Adipocyte (in vitro differentiated cells): ENCODE measurements at regions not wholly inside any gene's neighbourhood (a gene's known extent, or its start where the extent isn't known, plus 50 kb on each side); places are given as distances from the start of the nearest gene placed in this dataset.
"Not testable (repeated sequence)": the region's sequence is repeated elsewhere in the genome, so short reads cannot be mapped to it uniquely, and the experiment has no call there.

Experiments
- DNase-seq: peaks from one replicate; pipeline ENCODE4 v3.0.0-alpha.2; 2015; ENCODE audit warnings: low read depth
- H3K27me3 ChIP-seq: replicated peaks from 2 replicates; pipeline ENCODE4 v1.7.0; 2013; ENCODE audit warnings: mild to moderate bottlenecking, low read length, moderate library complexity; ENCODE audit not compliant: control insufficient read depth, insufficient read depth
- H3K36me3 ChIP-seq: 2 replicates; pipeline ENCODE4 v1.7.0; 2013; ENCODE audit warnings: low read length, mild to moderate bottlenecking, moderate library complexity; ENCODE audit not compliant: control insufficient read depth, insufficient read depth, severe bottlenecking
- H3K4me1 ChIP-seq: 2 replicates; pipeline ENCODE4 v1.7.0; 2013; ENCODE audit warnings: mild to moderate bottlenecking, low read length, moderate library complexity; ENCODE audit not compliant: control insufficient read depth, insufficient read depth
- H3K4me3 ChIP-seq: 2 replicates; pipeline ENCODE4 v1.7.0; 2013; ENCODE audit warnings: mild to moderate bottlenecking, low read length, moderate library complexity
- H3K9ac ChIP-seq: 2 replicates; pipeline ENCODE4 v1.7.0; 2013; ENCODE audit warnings: mild to moderate bottlenecking, low read length, moderate library complexity
- H3K9me3 ChIP-seq: 2 replicates; pipeline ENCODE4 v1.7.0; 2013; ENCODE audit warnings: mild to moderate bottlenecking, low read length, moderate library complexity; ENCODE audit not compliant: control insufficient read depth

DNA sequence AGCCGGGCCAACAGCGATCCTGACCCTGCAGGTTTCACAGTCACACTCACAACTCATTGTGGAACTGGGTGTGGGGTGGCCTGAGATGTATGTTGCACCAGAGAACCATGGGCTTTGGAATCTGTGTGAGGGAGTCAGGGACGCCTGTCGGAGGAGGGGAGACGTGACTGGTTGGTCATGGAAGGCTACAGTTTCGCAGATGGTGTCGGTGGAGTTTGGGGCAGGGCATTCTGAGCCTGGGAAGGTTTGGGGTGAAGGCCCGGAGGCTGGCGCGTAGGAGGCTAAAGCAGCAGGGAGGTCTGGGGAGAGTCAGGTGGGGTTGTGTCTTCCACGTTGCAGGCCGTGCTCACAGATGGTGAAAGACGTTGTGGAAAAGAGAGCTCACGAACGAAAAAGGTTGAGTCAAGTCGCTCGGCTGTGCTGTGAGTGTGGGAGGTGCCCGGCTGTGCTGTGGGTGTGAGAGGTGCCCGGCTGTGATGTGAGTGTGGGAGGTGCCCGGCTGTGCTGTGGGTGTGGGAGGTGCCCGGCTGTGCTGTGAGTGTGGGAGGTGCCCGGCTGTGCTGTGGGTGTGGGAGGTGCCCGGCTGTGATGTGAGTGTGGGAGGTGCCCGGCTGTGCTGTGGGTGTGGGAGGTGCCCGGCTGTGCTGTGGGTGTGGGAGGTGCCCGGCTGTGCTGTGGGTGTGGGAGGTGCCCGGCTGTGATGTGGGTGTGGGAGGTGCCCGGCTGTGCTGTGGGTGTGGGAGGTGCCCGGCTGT, 244.2 kb upstream of the B3GAT1 start:
- Histone ChIP-seq H3K9me3 (peaks cover 10% of the 10 kb centered on the region), H3K27me3 (peaks cover 12% of the 10 kb centered on the region)
- H3K9ac ChIP-seq, H3K36me3 ChIP-seq, H3K4me3 ChIP-seq, DNase-seq, H3K4me1 ChIP-seq: not testable (repeated sequence)

DNA sequence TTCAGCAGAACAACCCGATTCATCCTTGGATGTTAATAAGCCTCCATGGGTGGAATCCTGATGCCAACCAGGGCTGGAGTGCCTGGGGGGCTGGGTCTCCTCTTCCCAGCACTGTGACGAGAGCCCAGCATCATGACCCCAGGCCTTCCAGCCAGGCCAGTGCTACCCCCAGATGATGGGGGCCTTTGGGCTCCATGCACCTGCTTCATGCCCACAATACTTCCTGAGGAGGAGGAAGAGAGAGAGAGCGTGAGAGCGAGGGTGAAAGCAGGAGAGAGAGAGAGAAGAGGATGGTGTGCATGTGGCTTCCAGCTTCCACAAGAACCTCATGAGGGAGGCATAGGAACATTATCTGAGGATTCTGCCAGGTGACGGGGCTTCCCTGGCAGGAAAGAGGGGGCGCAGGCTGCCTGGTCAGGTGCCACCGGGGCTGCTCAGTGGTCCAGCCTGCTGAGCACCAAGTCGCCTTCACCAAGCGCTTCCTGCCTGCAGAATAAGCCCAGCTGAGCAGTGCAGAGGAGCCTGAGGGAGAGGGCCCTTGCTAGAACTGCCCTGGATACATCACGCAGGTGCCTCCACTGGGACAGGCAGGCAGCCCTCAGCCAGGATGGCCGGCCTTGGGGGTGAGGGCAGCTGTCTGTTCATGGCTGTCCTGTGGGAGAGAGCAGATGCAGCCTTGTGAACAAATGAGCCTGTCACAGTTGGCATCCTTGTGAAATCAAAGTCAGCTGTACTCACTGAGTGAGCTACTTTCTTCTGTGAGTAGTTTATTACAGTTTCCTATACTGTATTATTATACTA, 243.3 kb upstream of the B3GAT1 start:
- H3K4me3 ChIP-seq: no peak overlapping the region
- H3K9ac ChIP-seq: no peak overlapping the region
- H3K9me3 ChIP-seq: peaks cover 10% of the 10 kb centered on the region
- H3K27me3 ChIP-seq: peaks cover 12% of the 10 kb centered on the region
- no peak for DNase-seq
- H3K4me1 ChIP-seq: no peaks in the 10 kb centered on the region
- H3K36me3 ChIP-seq: no peaks in the 10 kb centered on the region

DNA sequence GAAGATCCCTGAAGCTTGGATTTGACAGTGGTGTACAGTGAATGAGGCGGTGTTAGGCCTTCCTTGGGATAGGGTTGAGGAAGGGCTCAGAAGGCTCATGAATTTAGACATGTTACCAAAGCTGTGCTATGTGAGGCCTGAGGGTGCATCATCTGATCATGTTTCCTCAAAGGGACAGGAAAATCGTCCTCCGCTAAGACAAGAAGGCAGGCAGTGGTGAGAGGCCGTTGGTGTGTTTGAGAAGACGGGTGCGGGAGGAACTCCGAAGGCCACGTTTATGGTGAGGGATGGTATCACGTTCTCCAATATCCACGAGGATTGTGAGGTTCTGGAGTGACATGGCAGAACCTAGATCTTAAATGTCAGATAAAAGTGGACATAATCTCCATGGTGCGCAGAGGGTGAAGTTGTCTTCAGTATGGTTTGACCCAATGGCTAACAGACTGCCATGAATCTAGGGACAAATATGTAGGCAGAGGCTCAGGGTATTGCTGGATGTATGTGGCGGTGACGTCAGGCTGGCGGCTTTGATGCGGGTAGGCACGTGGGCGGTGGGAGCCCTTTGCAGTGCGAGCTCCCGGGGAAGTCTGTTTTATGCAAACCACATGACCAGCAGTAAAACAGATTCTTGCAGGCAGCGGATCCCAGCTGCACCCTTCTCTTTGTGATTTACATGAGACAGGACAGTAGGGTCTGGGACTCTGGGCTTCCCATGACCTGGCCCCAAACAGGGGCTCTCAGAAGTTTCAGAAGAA, 242.3 kb upstream of the B3GAT1 start:
- Histone ChIP-seq H3K4me1 (no peaks in the 10 kb centered on the region), H3K36me3 (no peaks in the 10 kb centered on the region), H3K9ac (no peak overlapping the region), H3K9me3 (peaks cover 2% of the 10 kb centered on the region), H3K27me3 (peaks cover 12% of the 10 kb centered on the region), H3K4me3 (no peak overlapping the region)
- no peak for DNase-seq

DNA sequence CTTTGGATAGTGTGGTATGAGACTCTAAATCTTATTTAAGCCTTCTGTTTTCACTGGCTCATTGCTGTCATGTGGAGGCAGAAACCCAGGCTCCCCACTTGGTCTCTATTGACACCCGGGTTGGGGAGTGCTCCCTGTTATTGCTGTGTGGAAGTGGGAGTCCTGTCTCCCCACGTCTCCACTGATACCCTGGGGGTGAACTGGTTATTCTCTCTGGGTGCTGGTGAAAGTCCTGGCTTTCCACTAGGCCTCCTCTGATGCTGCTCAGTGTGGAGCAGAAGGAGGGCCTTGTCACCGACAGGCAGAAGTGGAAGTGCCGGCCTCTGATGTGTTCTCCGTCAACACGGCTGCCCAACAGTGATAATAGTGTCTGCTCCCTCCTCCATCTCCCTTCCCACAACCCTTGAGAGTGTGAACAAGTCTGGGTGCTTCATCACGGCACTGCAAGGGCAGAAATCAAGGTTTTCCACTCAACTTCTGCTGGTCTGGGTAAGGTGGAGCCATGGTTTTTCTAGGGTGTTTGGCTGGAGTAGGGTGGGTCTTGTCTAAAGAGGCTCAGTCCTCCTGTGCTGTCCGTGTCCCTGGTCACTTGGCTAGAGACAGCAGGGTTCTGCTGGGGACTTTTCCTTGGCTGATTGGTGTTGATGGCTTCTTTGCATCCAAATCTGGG, 240.7 kb upstream of the B3GAT1 start:
- Histone ChIP-seq H3K4me1 (no peaks in the 10 kb centered on the region), H3K27me3 (peaks cover 13% of the 10 kb centered on the region), H3K4me3 (no peak overlapping the region), H3K9ac (no peak overlapping the region), H3K36me3 (no peaks in the 10 kb centered on the region), H3K9me3 (no peaks in the 10 kb centered on the region)
- no peak for DNase-seq

DNA sequence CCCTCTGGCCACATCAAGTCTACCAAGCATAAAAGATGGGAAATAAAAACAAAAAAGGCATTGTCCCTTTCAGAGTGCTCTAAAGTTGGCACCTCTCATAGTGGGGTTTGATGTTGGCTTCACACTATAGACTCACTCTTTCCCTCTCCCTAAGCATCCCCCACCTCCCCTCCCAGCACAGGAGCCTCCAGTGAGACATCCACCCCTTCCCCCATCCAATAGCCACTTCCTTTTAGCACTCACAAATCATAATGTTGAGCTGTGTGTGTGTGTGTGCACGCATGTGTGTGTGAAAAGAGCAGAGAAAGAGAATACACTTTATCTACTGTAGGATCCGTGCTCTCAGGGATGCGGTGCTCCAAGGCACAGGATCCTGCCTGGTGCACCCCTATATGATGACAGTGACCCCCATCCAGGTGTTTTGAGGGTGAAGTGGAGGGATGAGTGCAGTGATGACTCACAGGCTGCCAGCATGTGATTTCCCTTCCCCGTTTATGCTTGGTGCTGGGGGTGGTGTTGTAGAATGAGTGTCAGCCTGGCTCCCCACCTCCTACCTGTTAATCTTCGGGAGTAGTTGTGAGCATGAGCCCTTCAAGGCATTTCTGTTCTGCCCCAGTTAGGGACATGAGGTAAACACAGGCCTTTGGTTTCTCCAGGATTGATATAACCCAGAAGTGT, 235.2 kb upstream of the B3GAT1 start:
- no peaks in the 10 kb centered on the region for H3K4me1 ChIP-seq
- H3K27me3 ChIP-seq: peaks cover 23% of the 10 kb centered on the region
- H3K9me3 ChIP-seq: no peaks in the 10 kb centered on the region
- DNase-seq: no peak
- H3K9ac ChIP-seq: no peak overlapping the region
- no peaks in the 10 kb centered on the region for H3K36me3 ChIP-seq
- no peak overlapping the region for H3K4me3 ChIP-seq

DNA sequence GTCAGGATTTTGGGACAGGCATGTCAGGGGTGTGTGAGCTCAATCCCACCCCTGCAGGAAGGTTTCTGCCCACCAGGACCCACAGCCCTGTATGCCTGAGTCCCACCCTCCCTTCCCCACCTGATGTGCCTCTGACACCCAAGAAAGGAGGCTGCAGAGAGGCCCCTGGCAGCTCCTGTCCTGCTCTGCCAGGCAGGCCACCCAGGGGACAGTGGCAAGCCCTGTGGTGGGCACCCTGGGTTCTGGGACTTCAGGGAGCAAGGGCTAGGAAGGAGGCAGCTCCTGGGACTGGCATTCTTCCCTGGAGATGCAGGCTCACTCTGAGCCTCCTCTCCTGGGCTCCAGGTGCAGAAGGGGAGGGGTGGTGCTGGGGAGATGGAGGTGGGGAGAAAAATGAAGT, 234.5 kb upstream of the B3GAT1 start:
- H3K9me3 ChIP-seq: no peaks in the 10 kb centered on the region
- no peak overlapping the region for H3K9ac ChIP-seq
- no peaks in the 10 kb centered on the region for H3K36me3 ChIP-seq
- H3K4me1 ChIP-seq: no peaks in the 10 kb centered on the region
- peaks cover 29% of the 10 kb centered on the region for H3K27me3 ChIP-seq
- H3K4me3 ChIP-seq: no peak overlapping the region
- DNase-seq: no peak

DNA sequence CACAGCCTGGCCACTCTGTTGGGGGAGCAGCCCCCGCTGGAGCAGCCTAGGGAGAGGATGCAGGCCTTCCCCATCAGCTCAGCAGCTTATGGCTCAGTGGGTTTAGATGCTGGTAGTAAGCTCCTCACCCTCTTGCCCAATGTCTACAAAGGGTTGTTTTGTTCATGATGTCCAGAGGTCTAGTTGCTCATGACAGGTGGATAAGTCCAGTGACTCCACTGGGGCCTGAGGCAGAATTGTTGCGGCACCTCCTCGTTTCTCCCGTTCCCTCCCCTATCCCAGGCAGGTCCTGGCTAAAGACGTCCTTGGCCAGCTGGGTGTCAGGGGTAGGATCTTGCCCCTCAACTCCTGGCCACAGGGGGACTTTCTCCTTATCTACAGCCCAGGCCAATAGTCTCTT, 233.5 kb upstream of the B3GAT1 start:
- H3K36me3 ChIP-seq: no peaks in the 10 kb centered on the region
- DNase-seq: no peak
- H3K9me3 ChIP-seq: no peaks in the 10 kb centered on the region
- no peak overlapping the region for H3K9ac ChIP-seq
- H3K4me3 ChIP-seq: no peak overlapping the region
- peaks cover 30% of the 10 kb centered on the region for H3K27me3 ChIP-seq
- no peaks in the 10 kb centered on the region for H3K4me1 ChIP-seq

DNA sequence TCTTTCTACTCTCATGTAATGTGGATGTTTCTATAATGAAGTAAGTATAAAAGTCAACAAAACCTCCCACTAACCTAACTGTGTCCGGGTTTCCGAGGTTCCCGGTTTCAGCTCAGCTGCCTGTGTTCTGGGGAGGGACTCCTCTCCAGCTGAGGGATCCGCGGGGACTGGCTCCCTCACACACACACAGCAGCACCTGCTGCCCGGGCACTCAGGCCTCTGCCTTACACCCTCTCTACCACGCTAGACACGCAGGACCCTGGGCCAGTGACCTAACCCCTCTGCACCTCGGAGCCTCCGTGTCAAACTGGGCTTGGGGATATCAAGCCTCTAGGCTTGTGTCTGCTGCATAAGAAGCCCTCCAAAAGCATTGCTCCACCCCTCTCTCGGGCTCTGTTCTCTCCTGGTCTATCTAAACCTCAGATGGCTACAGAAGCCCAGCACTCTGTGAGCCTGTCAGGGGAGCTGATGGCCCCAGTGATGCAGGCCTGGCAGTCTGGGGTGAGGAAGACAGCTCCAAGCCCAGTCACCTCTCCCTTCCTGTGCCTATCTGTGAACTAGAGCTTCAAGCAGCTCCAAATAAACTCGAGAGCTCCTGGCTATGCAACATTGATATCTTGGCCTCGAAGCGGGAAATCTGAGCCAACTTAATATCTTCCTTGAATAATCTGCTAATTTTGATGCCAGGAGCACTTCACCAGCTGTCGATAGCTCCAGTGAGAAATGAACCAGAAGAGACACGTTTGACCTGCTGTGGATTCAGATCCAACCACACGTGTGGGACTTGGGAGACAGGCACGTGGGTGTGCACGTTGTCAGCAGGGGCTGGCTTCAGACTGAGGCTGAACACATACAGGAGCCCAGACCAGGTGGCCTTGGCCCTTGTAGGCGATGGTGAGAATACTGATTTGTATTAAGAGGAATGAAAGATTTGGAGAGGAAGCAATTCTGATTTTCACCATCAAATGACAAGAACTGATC, 232.7 kb upstream of the B3GAT1 start:
- Histone ChIP-seq H3K9me3 (no peaks in the 10 kb centered on the region), H3K4me1 (no peaks in the 10 kb centered on the region), H3K36me3 (no peaks in the 10 kb centered on the region), H3K4me3 (no peak overlapping the region), H3K9ac (no peak overlapping the region), H3K27me3 (peaks cover 33% of the 10 kb centered on the region)
- DNase-seq: no peak

DNA sequence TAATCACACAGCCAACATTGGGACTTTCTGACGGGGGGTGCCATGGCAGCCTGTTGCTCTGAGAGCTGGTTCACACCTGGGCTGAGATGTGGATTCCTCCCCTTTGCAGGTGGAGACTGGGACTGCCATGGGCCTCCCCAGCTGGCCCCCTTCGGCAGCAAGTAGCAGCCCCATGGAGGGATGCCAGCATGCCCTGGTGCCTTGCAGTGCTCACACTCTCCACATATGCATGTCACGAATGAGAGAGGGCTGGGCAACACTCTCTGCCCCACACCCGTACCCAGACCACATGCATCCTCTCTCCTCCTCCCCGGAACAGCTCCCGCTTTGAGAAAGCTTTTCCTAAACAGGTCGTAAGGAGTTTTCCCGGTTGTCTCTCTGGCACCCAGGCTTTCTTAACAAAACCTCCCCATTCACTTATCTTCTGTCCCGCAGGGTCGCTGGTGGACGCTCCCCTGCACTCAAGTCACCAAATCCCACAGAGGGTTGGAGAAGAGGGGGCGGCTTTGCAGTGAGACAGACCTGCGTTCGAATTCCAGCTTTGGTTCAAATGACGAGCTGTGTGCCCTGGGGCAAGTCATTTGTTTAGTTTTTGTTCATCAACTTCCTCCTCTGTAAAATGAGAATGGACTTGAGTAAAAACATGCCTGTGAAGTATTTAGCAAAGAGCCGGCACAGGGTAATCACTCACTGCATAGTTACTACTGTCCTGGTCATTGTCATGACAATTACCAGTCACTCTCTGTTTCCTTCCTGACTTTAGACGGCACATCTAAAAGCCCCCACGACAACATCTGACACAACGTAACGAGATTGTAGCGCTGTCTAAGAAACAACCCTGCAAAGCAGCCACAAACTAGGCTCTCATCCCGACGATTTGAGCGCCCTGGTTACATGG, 231.3 kb upstream of the B3GAT1 start:
- no peaks in the 10 kb centered on the region for H3K4me1 ChIP-seq
- no peak for DNase-seq
- H3K27me3 ChIP-seq: peaks cover 41% of the 10 kb centered on the region
- no peaks in the 10 kb centered on the region for H3K36me3 ChIP-seq
- no peaks in the 10 kb centered on the region for H3K9me3 ChIP-seq
- no peak overlapping the region for H3K9ac ChIP-seq
- no peak overlapping the region for H3K4me3 ChIP-seq
